HPDE6-E6E7 (cell line): ENCODE measurements at regions not wholly inside any gene's neighbourhood (a gene's known extent, or its start where the extent isn't known, plus 50 kb on each side); places are given as distances from the start of the nearest gene placed in this dataset.

ENCODE experiments used
- DNase-seq: peaks from one replicate; pipeline ENCODE4 v3.0.0; 2011; ENCODE audit warnings: missing footprints; ENCODE audit errors: extremely low spot score

DNA sequence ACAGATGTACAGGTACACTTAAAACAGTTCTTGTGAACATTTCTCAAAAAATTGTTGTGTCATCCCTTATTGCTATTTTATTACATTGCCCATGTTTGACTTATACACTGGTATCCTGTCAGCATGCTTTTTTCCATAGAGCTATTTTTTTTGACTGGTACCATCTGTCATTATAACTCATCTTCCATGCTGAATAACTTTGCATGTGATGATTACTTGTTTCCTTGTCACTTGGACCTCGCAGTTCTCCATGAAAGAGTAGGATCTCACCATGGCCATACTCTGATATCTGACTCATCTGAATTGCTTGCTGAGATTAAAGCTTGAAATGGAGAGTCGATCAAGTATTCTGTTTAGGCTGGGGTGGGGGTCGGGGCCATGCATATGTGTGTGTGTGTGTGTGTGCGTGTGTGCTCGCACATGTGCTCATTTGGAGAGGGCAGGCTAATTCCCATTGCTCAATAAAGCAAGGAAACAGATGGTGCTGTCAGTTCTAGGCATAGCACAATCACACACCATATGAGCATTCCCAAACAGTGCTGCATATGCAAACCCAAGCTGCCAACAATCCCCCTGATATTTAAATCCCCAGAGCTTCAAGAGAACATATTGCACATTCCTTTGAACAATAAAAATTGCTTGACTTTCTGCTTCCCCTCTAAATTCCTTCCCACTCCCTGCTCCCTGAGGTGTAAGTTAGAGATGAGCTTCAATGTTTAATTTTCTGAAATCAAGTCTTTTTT lies 62.9 kb downstream of the NHLRC3 start:
- no peak for DNase-seq

DNA sequence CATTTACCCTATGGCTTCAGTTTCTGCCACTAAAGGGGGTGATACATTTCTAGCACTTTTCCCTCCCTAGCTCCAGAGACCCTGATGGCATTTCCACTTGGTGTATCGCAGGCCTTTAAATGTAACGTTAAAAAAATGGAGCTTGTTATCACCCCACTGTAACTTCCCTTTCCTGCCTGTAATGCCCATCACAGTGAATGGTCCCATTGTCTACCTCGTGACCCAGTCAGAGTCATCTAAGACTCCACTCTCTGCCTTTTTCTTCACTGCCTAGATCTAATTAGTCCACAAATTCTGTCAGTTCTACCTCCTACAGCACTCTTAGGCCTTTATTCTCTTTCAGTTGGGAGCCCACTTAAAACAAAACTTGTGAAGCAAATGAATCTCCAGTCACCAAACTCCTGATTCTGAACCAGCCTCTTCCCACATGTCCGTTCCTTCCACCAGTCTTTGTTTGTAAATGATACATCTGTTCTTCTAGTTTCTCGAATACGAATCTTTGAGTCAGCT lies 64.8 kb downstream of the NHLRC3 start:
- DNase-seq: no peak

DNA sequence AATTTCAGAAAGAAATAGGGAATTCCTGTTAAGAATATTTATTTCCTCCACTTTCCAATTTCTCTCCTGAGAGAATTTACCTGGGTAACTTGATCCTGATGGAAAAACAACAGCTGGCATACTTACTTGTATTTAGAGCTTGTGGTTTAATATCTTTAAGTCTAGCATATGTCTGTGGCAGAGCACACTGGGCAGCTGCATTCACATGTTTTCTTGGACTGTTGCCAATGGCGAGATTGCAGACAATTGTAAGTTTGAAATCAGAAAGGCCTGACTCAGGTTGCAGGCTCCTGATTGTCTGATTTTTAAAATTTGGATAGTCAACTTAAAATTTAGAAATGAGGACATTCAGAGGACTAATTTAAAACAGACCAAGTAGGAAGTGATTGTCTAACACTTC lies 66.9 kb downstream of the NHLRC3 start:
- DNase-seq: no peak

- DNase-seq: no peak
These were observed 68.2 kb downstream of the NHLRC3 start for GRCh38 chr13:39106216-39107005.

- no peak for DNase-seq
These were observed 69.3 kb downstream of the NHLRC3 start for GRCh38 chr13:39107561-39107960.

DNA sequence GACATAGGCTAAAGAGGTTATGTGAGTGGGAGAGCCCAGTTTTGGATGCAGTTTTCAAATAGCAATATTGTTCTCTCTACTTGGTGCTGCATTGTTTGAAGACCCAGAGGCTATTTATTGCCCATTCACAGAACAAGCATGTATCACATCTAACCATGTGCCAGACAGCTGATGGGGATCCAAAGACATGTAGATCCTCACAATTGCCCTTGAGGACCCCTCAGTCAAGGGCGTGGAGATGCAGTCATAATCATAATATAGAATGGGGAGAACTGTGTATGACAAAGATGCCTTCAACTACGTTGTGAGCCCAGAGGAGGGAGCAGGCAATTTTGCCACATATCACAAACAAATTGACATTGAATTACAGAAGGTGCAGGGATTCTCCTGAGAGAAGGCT lies 70.5 kb downstream of the NHLRC3 start:
- no peak for DNase-seq

DNA sequence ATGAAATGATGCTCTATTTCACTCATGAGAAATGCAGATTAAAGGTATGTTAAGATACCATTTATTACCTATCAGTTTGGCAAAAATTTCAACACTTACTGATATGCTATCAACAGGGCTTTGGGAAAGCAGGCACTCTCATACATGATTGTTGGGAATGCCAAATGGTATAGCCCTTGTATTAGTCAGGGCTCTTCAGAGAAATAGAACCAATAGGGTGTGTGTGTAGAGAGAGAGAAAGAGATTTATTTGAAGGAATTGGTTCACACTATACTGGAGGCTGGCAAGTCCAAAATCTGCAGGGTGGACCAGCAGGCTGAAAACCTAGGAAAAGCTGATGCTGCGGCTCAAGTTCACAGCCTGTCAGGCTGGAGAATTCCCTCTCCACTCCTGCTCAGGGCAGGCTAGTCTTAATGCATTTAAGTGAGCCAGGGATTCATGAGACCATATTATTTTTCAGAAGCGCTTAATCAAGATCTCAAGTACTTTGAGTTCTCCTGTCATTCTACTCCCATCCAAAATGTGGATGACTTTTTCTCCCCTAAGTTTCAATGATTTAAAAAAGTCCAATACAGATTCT lies 72.4 kb downstream of the NHLRC3 start:
- no peak for DNase-seq

DNA sequence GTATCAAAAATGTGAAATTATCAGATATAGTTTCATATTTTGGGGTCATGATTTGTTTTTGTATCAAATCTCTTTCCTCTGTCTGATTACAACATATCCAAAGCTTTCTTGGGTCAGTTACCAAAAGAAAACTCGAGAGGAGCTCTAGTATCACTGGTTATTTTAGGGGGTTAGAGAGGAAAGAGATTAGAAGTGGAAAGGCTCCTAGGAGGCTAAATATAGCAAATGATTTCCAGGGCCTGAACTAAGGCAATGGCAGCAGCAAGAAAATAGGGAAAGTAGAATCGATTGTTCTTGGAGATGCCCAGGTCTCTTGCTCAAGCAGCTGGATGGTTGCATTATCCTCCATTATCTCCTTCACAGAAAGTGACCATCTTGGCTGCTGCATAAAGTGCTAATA lies 72.9 kb downstream of the NHLRC3 start:
- no peak for DNase-seq

DNA sequence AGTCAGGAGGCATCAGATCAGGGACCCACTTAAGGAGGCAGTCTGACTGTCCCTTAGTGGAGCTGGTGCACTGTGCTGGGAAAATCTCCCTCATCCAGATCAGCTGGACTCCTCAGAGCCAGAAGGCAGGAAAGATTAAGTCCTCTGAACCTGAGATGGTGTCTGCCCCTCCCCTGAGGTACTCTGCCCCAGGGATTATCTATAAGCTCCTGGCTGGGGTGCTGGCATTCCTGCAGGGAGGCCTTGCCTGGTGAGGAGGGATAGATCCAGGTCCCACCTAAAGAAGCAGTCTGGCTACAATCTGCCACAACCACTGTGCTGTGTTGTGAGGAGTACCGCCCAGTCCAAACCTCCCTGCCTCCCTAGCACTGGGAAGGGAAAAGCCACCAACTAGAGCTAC lies 81.2 kb downstream of the NHLRC3 start:
- DNase-seq: no peak

- DNase-seq: no peak
These were observed 85.3 kb downstream of the NHLRC3 start for GRCh38 chr13:39123578-39123977.

- DNase-seq: no peak
These were observed 91.0 kb downstream of the NHLRC3 start for GRCh38 chr13:39129213-39129612.

DNA sequence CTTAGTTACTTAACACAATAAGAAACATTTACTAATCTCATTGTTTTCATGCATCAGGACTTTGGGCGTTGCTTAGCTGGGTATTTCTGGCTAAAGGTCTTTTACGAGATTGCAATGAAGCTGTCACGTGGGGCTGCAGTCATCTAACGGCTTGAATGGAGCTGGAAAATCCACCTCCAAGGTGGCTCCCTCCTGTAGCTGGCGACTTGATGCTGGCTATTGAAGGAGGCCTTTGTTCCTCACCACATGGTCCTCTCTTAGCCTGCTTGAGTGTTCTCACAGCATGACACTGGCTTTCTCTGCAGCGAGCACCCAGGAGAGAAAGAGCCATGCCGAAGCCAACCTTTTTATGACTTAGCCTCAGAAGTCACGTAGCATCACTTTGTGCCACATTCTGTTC lies 92.0 kb downstream of the NHLRC3 start:
- no peak for DNase-seq

GRCh38 chr13:39132286-39133230 lies 94.3 kb downstream of the NHLRC3 start:
- DNase-seq: peak; percentile 0

GRCh38 chr13:39133781-39134180 lies 95.5 kb downstream of the NHLRC3 start:
- DNase-seq: no peak

- no peak for DNase-seq
These were observed 96.3 kb downstream of the NHLRC3 start for GRCh38 chr13:39134574-39134973.

DNA sequence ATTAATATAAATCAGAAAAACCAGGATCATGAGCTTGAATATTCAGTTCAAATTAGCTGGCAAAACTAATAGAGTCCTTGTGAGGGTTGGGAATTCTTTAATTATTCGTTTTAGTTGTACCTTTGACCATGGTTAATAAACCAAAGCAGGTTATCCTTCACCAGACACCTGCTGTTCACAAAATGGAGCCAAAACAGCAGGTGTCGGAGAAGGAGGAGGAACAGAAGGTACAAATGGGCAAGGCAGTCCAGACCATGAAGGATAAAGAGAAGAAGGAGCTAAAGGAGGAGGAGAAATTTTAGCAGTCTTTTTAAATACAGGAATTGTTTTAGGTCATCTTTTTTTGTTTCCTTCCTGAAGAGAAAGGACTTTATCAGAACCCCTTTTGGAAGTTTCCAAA lies 106.1 kb downstream of the NHLRC3 start:
- no peak for DNase-seq

- peak; percentile 17 for DNase-seq
These were observed 106.8 kb downstream of the NHLRC3 start for GRCh38 chr13:39144941-39145533.

DNA sequence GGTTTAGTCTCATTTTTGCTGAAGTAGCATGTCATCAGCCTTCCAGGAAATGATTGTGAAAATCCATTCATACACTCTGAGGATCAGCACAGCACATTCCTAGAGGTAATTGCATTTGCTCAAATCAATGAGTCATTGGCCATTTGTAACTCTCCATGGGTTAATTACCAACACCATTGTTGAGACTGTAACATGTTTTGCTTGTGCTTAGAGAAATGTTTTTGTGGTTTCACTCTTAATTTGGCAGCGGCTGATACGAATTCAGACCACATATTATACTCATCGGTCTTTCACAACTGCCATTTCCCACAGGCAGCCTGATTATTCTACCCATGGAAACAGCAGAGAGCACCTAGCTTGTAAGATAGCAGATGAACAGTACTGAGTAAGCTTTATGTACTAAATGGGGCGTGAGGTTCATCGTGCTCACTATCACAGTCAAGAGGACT lies 110.3 kb downstream of the NHLRC3 start:
- DNase-seq: peak; percentile 5

GRCh38 chr13:39149896-39150295 lies 111.6 kb downstream of the NHLRC3 start:
- no peak for DNase-seq

DNA sequence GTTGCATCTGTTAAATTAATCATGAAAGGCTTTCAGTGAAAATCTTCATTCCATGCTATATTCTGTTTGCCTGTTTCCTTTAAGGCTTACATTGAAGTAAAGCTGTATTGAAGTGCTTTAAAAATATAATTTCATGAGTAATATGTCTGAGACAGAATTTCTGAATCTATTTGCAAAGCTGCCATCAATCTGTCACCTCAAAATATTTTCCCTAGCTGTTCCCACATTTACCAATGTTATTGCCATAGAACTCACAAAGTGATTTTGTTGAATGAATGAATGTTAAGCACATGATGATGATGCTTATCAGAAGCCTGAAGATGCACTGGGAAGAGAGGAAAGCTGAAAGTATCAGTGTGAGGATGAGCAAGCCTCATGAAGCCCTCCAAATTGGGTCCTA lies 115.8 kb downstream of the NHLRC3 start:
- DNase-seq: no peak

GRCh38 chr13:39159393-39159792 lies 121.1 kb downstream of the NHLRC3 start:
- DNase-seq: no peak
